Spleen (tissue), 7 donors: ENCODE measurements at regions not wholly inside any gene's neighbourhood (a gene's known extent, or its start where the extent isn't known, plus 50 kb on each side); places are given as distances from the start of the nearest gene placed in this dataset.

ENCODE experiments used
- CTCF ChIP-seq, 11 experiments: fragments of 200-600 bp in 7 of 11; fragments of 450-650 bp in 4 of 11; sonication (generic) in 4 of 11; IDR thresholded peaks in 8 of 11; conservative IDR thresholded peaks in 3 of 11; 1 replicate in 7 of 11; 2 replicates in 4 of 11; pipeline versions ENCODE4 v1.4.0 to v1.8.0; 2016 to 2021; ENCODE audit warnings: antibody characterized with exemption in 11 of 11, inconsistent platforms in 4 of 11, mild to moderate bottlenecking in 1 of 11
- POLR2A ChIP-seq, 3 donors: fragments of 450-650 bp; IDR thresholded peaks; one replicate each; pipeline ENCODE4 v1.5.1; 2017; ENCODE audit warnings: antibody characterized with exemption in 3 of 3, mild to moderate bottlenecking in 1 of 3
- POLR2AphosphoS5 ChIP-seq, 3 donors: sonication (generic); formaldehyde crosslinking; IDR thresholded peaks; one replicate each; pipeline ENCODE4 v1.5.1; 2017; ENCODE audit warnings: antibody characterized with exemption in 3 of 3
- donor health status: DM: no; HTN: no; CAD: no; lungs with moderate emphysema.
- donor health status: DM: no; HTN: no; CAD: no.
- donor health status: DM: no; HTN: no; CAD: no.

- TF ChIP-seq POLR2AphosphoS5 (IDR thresholded peaks at IDR 0.05) (no peak), CTCF (IDR thresholded peaks at IDR 0.05 in 8 of 11, conservative IDR thresholded peaks at IDR 0.05 in 3 of 11) (no peak), POLR2A (IDR thresholded peaks at IDR 0.05) (no peak)
These were observed 99.3 kb upstream of the FN1 start for GRCh38 chr2:215535125-215535668.
